Activated CD4-positive, alpha-beta T cell treated with anti-CD3 and anti-CD28 coated beads, Interleukin-2, amount 50 U/mL, for 4 hours (primary cell): ENCODE measurements at regions not wholly inside any gene's neighbourhood (a gene's known extent, or its start where the extent isn't known, plus 50 kb on each side); places are given as distances from the start of the nearest gene placed in this dataset.

Experiments
- DNase-seq, 2 experiments: peaks; one replicate each; pipeline ENCODE4 v3.0.0-alpha.2; 2020

DNA sequence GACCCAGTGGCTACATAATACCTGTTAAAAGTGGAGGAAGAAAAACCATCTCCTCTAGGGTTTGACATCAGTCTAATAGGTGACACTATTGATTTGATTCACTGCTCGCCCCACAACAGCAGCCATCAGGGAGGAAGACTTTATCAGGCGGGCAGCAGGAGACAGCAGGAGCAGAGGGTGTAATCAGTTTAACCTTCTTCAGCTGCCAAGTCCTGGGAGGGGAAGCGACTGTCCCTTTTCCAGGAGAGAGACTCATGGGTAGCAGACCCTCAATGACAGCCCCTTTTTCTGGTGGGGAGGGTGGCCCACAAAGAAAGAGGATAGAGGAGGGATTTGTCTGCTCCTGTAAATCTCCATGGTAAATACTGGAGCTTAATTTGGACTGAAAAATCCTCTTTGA, 291.8 kb downstream of the HAPSTR1 start:
- no peak for DNase-seq

DNA sequence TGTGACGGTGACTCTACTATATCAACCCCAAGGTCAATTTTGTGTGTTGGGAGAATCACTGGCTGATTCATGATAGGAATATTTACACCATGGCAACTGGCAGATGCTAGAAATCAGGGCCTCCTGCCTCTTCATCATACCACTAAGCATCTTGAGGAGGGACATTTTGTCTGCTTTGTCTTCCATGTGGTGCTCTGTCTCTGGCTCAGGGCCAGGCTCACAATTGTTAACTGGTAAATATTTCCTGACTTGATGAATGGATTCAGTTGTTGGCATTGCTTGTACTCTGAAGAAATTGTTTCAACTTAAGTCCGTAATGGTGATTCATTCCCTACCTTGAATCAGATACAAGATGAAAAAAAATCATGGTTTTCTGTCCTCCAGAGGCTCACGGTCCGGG, 292.7 kb downstream of the HAPSTR1 start:
- DNase-seq = no peak

DNA sequence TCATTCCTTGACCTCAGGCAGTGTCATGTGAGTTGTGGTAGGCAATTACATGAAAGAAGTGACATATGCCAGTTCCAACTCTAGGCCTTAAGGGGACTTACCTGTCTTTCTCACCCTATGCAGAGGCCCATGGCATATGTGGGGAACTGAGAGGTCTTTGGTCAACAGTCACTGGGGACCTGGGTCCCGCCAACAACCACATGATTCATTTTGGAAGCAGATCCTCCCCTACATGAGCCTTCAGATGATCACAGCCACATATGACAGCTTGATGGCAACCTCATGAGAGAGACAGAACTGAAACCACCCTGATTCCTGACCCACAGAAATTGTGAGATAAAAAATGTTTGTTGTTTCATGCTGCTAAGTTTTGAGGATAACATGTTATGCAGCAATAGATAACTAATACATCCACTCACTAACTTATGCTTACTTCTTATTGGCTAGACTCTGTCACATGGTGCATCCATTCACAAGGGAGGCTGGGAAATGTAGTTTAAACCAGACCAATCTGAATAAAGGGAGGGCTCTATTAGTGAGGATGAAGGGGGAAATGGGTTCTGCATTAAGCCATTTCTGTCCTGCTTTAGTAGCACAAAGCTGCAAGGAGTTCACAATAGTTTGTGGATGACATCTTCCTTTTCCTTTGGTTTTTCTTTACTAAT, 298.2 kb downstream of the HAPSTR1 start:
- DNase-seq = no peak

DNA sequence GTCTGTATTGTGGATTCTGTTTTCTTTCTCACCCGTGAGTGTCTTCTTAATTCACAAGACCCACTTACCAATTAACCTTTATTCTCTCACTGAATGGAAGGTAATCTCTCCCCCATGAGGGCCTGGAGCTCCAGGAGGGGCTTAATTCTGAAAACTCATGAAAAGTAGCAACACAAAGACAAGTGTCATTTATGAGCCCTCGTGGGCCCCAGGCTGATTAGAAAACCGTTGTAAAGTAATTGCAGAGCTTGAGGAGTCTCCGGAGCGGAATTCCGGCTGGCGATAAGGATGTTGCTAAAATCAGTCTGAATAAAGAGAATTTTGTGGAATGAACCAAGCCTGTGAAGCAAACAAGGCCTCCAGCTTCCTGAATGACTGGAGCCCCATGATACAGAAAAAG, 301.5 kb downstream of the HAPSTR1 start:
- DNase-seq = no peak

DNA sequence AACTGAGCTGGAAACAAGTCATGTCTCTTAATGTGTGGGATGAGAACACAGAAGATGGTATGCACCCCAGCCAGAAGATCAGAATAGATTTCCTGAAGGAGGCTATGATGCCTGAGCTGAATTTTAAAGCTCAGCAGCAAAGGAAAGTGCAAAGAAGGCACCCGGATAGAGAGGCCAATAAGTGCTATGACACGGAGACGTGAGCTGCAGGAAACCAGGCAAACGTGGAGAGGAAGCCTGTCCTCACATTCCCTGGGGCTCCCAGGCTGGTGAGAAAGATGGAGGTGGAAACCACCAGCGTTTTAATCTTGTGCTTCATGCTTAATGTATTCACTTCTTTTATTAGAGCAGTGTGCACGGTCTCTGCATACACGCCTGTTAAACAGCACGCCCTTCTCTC, 302.1 kb downstream of the HAPSTR1 start:
- DNase-seq = no peak

DNA sequence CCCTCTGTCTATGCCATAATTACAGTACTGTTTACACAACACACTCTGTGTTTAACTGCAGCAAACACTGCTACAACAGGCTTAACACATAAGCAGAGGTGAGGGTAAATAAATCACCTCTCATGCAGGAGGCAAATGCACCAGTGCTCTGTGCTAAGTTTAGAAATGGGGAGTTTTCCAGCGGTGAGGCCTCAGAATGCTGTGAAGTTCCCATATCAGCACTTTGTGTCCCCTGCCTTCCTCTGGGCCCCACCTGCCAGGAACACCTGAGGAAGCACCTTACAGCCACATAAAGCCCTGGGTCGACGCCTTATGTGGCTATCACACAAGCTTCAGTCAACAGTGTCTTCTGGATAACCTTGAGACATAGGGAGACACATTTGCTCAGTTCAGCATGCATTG, 304.5 kb downstream of the HAPSTR1 start:
- no peak for DNase-seq

DNA sequence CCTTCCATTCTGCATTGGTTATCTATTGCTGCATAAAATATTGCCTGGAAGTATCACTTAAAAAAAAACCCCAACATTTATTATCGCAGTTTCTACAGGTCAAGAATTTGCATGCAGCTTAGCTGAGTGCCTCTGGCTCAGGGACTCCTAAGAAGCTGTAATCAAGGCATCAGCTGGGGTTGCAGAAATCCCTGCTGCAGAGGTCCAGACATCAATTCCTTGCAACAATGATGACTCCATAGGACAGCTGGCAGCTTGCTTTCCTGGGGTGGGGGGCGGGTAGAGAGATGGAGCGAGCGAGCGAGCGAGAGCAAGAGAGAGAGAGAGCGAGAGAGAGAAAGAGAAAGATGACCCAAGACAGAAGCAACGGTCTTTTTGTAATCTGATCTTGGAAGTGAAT, 308.1 kb downstream of the HAPSTR1 start:
- no peak for DNase-seq

DNA sequence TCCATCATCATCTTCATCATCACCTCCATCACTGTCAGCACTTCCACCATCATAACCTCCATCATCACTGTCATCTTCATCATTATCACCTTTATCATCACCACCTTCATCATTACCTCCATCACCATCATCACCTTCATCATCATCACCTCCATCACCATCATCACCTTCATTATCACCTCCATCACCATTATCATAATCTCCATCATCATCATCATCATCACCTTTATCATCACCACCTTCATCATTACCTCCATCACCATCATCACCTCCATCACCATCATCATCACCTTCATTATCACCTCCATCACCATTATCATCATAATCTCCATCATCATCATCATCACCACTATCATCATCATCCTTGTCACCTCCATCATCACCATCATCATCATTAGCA, 309.7 kb downstream of the HAPSTR1 start:
- DNase-seq = no peak

DNA sequence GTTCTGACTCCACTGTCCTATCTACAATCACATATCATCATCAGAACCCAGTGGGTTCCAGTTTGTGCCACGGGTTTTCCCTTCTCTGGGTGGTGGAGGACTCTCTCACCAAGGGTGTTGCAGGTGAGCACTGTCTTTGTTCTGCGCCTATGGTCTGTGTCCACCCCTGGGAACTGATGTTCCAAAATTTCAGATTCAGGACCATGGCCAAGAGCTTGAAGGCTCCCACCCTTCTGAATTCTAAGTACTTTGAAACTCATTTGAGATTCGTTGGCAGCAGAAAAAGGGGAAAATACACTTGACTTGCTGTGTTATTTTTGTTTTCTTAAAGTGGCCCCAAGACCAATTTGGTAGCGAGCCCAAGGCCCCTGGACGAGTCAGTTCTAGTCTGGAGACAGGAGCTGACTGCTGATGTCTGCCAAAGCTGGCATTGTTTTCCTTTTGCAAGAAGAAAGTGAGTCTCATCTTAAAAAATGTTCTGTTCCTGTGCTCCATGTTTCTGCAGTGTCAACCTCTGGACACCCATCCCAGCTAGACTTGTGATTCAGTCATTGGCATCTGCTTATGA, 310.9 kb downstream of the HAPSTR1 start:
- no peak for DNase-seq

DNA sequence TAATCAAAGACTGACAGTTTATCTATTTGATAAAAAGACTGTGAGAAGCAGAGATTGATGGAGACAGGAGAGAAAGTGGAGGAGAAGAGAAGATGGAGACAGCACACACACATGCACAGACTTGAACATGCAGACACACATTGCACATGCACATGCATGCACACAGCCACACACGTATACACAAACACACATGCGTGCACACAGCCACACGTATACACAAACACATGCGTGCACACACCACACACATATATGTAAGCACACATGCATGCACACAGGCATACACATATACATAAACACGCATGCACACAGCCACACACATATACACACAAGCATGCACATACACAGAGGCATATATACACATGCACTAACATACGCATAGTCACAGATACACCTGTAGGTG, 313.4 kb downstream of the HAPSTR1 start:
- no peak for DNase-seq

DNA sequence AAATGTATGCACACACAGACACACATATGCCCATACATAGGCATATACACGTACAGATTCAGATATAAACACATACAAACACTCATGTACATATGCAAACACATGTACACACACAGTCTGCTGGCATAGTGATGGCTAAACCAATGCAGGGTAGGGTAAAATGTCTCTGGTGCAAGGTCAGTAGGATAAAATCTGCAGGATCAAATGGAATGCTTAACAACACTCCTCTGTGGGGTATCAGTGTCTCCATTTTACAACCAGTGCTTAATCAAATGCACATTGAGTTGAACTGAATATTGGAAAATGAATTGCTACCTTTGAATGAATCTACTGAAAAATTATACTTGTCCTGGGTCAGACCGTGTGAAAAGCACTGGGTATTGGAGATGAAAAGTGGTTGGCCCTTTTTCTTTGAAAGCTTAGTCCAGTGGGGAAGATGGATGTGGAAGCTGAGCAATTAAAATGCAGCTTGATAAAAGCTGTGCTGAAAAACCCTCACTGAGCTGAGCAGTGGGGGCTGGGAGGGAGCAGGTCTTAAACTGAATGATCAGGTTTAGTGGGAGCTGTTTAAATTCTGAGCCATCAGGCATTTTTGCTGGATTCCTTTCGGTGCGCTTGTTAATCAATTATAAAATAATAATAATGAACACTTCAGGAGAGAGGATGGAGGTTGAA, 314.7 kb downstream of the HAPSTR1 start:
- DNase-seq = no peak

DNA sequence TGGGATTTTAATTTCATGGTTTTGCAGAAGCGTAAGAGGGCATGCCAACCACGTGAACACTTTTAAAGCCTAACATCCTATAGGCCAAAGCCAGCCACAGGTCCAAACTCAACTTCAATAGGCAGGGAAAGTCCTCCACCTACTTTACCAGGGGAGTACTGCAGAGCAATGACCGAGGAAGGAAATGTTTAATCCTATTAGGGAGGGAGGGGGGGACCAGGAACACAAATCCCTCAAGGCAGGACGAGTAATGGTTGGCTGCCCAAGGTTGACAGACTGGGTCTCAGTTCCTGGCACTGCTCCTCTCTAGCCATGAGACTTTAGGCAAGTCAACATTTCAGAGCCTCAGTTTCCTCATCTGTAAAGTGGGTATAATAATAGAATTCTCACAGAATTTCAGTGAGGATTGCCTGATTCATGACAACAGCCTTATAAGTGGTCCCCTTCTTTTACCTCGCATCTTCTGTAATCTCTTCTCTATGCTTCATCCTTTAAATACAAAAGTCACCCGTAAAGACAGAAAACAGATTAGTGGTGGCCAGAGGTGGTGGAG, 315.8 kb downstream of the HAPSTR1 start:
- no peak for DNase-seq

DNA sequence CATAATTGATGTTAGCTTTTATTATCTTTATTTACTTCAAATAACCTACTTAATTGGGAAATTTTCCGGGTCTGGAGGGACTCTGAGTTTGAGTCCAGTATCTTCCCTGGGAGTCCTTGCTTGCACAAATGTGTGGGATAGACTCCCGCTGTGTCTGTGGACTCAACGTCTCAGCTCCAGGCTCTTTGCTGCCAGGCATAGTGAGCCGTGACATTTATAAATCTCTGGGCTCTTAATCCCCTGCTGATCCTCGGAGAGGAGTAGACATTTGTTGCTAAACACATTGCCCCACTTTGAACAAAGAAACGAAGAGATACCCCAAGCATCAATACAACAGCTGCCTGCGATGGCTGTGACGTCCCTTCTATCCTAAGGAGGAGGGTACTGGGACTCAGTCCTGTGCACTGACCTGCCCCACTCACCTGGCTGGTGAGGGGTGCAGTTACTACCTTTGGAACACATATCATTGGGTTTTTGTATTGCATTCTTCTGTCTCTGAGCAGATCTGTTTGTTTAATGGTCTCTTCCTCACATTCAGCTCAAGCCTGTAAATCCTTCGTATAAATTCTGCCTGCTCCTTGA, 316.9 kb downstream of the HAPSTR1 start:
- no peak for DNase-seq

DNA sequence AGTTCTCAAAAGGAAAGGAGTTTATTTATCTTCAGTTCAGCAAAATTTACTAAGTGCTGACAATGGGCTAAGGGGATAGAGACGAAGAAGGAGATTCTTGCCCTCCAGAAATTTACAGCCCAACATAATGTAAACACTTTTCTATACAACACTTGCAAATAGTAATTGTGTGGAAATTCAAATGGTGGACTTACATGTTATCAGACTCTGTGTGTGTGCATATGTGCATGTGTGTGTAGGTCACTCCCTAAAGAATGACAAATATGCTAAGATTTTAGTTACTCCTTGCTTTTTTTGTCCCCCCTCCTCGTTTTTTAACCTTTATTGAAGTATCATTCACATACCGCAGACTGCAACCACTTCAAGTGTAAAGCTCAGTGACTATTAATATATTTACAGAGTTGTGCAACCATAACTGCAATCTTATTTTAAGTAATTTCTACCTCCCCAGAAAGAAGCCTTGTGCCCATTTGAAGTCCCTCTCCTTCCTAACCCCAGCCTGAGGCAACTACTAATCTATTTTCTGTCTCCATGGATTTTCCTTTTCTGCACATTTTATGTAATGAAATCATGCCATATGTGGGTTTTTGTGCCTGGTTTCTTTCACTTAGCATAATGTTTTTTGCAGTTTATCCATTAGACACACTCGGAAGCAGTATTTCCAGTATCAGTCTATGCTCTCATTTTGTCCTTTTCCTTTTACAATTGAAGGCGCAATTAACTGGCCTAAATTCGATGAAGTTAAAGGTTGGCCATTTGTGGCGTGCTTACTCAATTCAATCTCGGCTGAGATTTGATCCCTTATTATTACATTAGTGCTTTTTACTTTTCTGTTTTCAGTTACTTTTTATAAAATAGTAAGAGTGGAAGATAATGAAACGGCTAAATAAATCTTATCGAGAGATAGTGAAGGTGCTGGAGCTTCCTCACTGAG, 318.4 kb downstream of the HAPSTR1 start:
- no peak for DNase-seq

DNA sequence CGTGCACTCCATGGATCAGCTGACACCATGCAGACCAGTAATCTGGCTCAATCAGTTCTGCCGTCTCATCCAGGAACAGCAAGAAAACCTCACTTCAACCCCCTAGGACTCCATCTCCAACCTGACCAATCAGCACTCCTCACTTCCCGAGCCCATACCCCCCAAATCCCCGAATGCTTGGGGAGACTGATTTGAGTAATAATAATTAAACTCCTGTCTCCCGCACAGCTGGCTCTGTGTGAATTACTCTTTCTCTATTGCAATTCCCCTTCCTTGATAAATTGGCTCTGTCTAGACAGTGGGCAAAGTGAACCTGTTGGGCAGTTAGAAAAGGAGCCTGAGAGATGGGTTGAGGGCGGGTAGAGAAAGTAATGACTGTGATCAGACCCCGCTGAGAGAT, 320.0 kb downstream of the HAPSTR1 start:
- no peak for DNase-seq

DNA sequence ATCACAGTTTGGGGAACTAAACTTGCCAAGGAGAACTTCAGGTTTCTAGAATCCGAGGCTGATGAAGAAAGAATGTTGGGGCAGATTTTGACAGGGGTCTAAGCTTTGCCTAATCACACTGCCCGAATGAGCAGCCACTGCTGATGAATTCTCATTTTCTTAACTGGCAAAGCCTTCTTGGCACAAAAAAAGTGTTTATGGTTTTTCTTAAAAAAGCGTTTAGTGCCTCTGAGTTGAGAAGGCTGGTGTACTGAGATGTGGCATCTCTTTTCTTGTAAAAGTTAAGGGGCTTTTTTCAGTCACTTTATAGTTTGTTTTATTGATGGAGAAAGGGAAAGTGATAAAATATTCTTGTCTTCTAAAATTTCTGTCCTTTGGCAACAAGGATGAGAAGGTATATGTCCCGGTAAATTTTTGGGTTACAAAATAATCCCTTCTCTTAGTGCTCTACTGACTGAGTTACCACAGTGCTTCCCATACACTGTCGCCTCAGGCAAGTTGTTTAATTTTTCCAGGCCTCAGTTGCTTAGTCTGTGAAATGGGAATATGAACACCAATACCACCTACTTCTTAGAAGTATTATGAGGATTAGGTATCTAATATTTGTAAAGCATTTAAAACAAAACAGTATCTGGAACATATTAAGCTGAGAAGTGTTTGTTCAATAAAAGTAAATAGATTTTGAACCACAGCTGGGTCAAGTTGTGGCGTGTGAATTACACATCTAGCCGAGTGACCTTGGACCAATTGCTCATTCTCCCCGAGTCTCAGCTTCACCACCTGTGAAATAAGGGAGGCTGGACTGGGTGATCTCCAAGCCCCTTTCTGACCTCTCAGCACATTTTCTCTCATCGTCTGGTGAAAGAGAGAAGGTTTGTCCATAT, 320.8 kb downstream of the HAPSTR1 start:
- DNase-seq = no peak

DNA sequence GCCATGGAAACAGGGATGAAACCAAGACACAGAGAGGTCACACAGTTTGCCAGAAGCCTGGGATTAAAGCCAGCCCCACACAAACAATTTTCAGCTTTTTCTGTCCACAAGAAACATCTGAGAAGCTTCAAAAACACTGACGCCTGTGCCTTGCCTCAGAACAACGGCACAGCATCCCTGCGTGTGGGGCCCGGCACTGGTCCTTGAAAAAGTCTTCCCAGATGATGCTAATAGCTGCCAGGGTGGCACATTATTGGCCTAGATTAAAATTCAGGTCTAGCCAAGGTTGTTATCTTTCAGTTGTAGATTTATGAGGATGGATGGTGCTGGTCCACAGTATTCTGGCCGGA, 321.4 kb downstream of the HAPSTR1 start:
- DNase-seq = no peak

DNA sequence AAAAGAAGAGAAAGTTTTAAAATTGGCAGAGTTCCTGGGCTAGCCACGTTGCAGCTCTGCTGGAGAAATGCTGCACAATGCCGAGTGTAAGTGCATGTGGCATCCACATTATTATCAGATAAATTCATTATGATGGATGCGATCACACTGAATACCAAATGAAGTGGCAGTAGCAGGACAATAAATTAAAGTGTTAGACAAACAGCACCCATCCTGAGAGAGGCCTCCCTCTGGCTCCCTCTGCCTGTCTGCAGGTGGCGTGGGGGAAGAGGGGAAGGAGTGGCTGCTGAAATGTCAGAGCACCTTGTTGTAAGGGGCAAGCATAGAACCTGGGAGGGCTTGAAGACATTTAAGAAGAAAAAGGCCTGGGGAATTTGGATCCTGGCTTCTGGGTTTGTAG, 324.1 kb downstream of the HAPSTR1 start:
- no peak for DNase-seq

DNA sequence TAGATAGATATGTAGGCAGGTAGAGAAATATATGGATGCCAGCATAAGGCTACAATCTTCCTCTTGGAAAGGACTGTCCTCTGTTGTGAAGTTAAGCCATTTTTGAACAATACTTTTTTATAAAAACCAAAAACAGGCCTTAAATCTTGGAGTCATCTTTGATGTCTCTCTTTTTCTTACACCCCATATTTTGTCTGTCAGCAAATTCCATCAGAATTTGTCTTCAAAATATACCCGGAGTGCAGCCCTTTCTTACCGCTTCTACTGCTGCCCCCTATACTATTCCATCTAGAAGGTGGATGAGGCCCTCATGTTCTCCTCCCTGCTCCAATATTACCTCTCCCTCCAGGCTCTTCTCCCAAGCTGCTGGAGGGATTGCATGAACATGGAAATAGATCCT, 326.5 kb downstream of the HAPSTR1 start:
- no peak for DNase-seq

DNA sequence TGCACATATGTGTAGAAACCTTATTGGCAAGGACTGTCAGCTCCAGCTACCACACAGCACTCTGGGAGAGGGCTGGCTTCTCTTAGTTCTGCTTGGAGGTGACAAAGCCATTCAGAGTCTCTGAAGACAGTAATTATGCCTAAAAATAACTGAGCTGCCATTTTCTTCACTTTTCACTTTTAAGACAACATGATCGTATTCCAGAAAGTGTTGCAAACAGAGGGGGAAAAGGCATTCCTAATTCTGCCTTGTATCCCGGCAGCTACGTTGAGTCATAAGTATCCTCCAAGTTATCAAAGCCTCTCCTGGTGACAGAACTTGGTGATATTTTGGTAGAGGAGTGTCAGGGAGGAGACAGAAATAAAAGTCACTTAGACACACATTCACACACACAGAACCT, 327.7 kb downstream of the HAPSTR1 start:
- no peak for DNase-seq

DNA sequence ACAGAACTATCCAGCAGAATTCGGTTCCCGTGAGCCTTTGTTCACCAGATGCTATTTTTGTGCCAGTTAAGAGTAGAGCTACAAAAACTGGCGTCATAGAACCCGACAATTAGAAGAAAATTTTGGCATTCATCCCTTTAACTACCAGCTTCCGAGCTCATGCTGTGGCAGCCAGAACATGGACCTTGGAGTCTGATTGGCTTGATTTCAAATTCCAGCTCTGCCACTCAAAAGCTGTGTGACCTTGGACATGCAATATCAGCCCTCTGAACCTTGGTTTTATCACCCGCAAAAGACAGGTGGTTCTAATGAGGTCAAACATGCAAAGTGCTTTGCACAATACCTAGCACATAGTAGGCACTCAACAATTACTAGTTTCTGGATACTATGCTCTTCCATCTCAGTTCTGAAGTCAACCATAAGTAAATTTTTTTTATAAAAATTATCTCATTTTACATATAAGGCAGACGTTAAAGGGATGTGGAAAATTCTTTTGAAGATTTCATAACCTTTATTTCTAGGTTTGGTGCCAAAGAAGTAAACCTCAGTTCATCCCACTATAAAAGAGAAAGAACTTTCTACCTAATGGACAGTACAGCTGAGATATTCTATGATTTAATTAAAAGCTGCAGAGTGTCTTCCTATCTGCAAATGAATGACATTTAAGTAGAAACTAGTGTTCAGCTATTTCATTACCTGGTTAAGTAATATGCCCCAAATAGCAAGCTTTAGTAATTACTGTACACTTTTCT, 331.5 kb downstream of the HAPSTR1 start:
- no peak for DNase-seq
